ENCODE measurements at regions not wholly inside any gene's neighbourhood (a gene's known extent, or its start where the extent isn't known, plus 50 kb on each side); places are given as distances from the start of the nearest gene placed in this dataset.

GRCh38 chr12:92570056-92570753, 132.6 kb upstream of the PLEKHG7 start:
- Histone ChIP-seq H3K27me3 (no peaks in the 10 kb centered on the region), H3K4me1 (peaks cover 0 to 47% (median 4%) of the 10 kb centered on the region in 12 donors), H3K9me3 (peaks cover 0 to 13% (median 0%) of the 10 kb centered on the region in 12 donors), H3K27ac (peak overlapping the region in 1 of 12 donors; percentile 59), H3K36me3 (no peaks in the 10 kb centered on the region), H3K4me3 (no peak overlapping the region)
- intact Hi-C loops (cut with DNase I), result loop anchor here (1.0 to 10.0 kb wide), 24 partner anchors 65 to 1195 kb away; partner anchors contain the start of gene BTG1 (in 5 of the 10)
- peak; percentile 71 to 93 (median 80) for TF ChIP-seq CTCF (IDR thresholded peaks at IDR 0.05)
- no peak for TF ChIP-seq POLR2A (IDR thresholded peaks at IDR 0.05)
- peak; percentile 47 to 89 (median 86) for ATAC-seq
- peak in 3 of 5 donors; percentile 48 to 71 (median 71) for DNase-seq
- WGBS, 4 donors, result 3 to 5% (median 4%) methylated on average over 4 of the region's 4 CpGs

- peaks cover 0 to 13% (median 0%) of the 10 kb centered on the region in 12 donors for H3K9me3 ChIP-seq
- intact Hi-C loops (cut with DNase I), result loop anchor here in 9 of 10 donors (5.0 to 10.0 kb wide), 10 partner anchors 61 to 994 kb away; no protein-coding TSS in a partner anchor
- ATAC-seq (no peak), DNase-seq (no peak)
- WGBS, 4 donors, result 68 to 77% (median 70%) methylated on average over 2 of the region's 2 CpGs
- peaks cover 0 to 32% (median 4%) of the 10 kb centered on the region in 12 donors for H3K4me1 ChIP-seq
- H3K27me3 ChIP-seq, result no peaks in the 10 kb centered on the region
- H3K27ac ChIP-seq, result peak overlapping the region in 1 of 12 donors; percentile 59
- TF ChIP-seq CTCF (IDR thresholded peaks at IDR 0.05), result no peak
- no peak for TF ChIP-seq POLR2A (IDR thresholded peaks at IDR 0.05)
- no peak overlapping the region for H3K4me3 ChIP-seq
- H3K36me3 ChIP-seq, result no peaks in the 10 kb centered on the region
These were observed 134.1 kb upstream of the PLEKHG7 start for GRCh38 chr12:92568691-92569090.

GRCh38 chr12:92566448-92567019, 136.3 kb upstream of the PLEKHG7 start:
- no peak overlapping the region for H3K4me3 ChIP-seq
- H3K4me1 ChIP-seq, result peaks cover 5 to 42% (median 14%) of the 10 kb centered on the region in 12 donors
- ATAC-seq, result no peak
- peaks cover 0 to 10% (median 0%) of the 10 kb centered on the region in 12 donors for H3K9me3 ChIP-seq
- intact Hi-C loops (cut with DNase I), result loop anchor here in 9 of 10 donors (5.0 to 10.0 kb wide), 10 partner anchors 59 to 992 kb away; no protein-coding TSS in a partner anchor
- TF ChIP-seq CTCF (IDR thresholded peaks at IDR 0.05) (no peak), POLR2A (IDR thresholded peaks at IDR 0.05) (no peak)
- no peak for DNase-seq
- no peaks in the 10 kb centered on the region for H3K27me3 ChIP-seq
- no peaks in the 10 kb centered on the region for H3K36me3 ChIP-seq
- no peak overlapping the region for H3K27ac ChIP-seq

GRCh38 chr12:92563819-92564218, 139.0 kb upstream of the PLEKHG7 start:
- whole genome bisulfite sequencing, 4 donors, result 2 to 95% (median 47%) methylated on average over 1 of the region's 1 CpG
- Histone ChIP-seq H3K4me1 (peaks cover 5 to 28% (median 16%) of the 10 kb centered on the region in 12 donors), H3K4me3 (no peak overlapping the region), H3K36me3 (no peaks in the 10 kb centered on the region), H3K27ac (no peak overlapping the region), H3K27me3 (no peaks in the 10 kb centered on the region), H3K9me3 (peaks cover 0 to 10% (median 0%) of the 10 kb centered on the region in 12 donors)
- no peak for ATAC-seq
- no peak for DNase-seq
- TF ChIP-seq POLR2A (IDR thresholded peaks at IDR 0.05) (no peak), CTCF (IDR thresholded peaks at IDR 0.05) (no peak)
- intact Hi-C loops (cut with DNase I), result loop anchor here in 7 of 10 donors (5.0 to 10.0 kb wide), 9 partner anchors 59 to 989 kb away; partner anchors contain the start of gene BTG1 (in 1 of the 7)

Data from heart left ventricle (tissue), 16 donors.